K562 (cell line): ENCODE measurements at regions not wholly inside any gene's neighbourhood (a gene's known extent, or its start where the extent isn't known, plus 50 kb on each side); places are given as distances from the start of the nearest gene placed in this dataset.

Experiments
- ATAC-seq: fragments of 200-7000 bp; cut with Tn5 transposase; 3 replicates; pipeline ENCODE4 v1.9.1; 2020; ENCODE audit warnings: moderate library complexity
- BruUV-seq: library from RNA; stranded (reverse); fragments of 400-500 nt; replicated peaks from 2 replicates; lab custom pipeline; 2021; lab: Mats Ljungman, UMichigan
- CTCF ChIA-PET: fragments of 300-600 bp; formaldehyde crosslinking; extraction: SDS; loops from one replicate; lab custom pipeline; 2021; ENCODE audit warnings: low intra/inter-chr PET ratio; lab: Yijun Ruan, JAX
- POLR2A ChIA-PET: fragments of 300-600, 350-650 bp; sonication (Branson Sonifier 250); formaldehyde crosslinking; extraction: SDS; loops from one replicate; lab custom pipeline; 2021; ENCODE audit warnings: antibody characterized with exemption, inconsistent platforms; lab: Yijun Ruan, JAX
- DNase-seq, 4 experiments: peaks; one replicate each; pipeline versions ENCODE4 v3.0.0 to v3.0.0-alpha.2; 2011 to 2018; ENCODE audit warnings: low spot score in 3 of 4, mixed read lengths in 3 of 4; ENCODE audit errors: extremely low read depth in 1 of 4
- FAIRE-seq: peaks from 2 replicates; lab custom pipeline; 2011; peaks lifted over from hg19 to GRCh38; lab: Jason Lieb, UNC
- H2AFZ ChIP-seq: 2 replicates; pipeline ENCODE4 v1.6.0; 2011; ENCODE audit warnings: low read depth, low read length, control low read depth, inconsistent platforms
- H3K27ac ChIP-seq: fragments of 200-600 bp; 3 replicates; pipeline ENCODE4 v1.8.0; 2011; ENCODE audit warnings: low read depth, mild to moderate bottlenecking, control low read depth, inconsistent platforms, low read length, moderate library complexity, mixed read lengths; ENCODE audit errors: extremely low read depth
- H3K27me3 ChIP-seq, 2 experiments: fragments of 300-600 bp in 1 of 2; 2 replicates in 1 of 2; 3 replicates in 1 of 2; pipeline versions ENCODE4 v1.6.0 to v1.8.0; 2011; ENCODE audit warnings: inconsistent platforms in 2 of 2, low read length in 2 of 2, mild to moderate bottlenecking in 1 of 2, mixed read lengths in 1 of 2, moderate library complexity in 1 of 2; ENCODE audit not compliant: control insufficient read depth in 2 of 2, insufficient read depth in 2 of 2
- H3K36me3 ChIP-seq: fragments of 300-600 bp; 3 replicates; pipeline ENCODE4 v1.8.0; 2011; ENCODE audit warnings: mild to moderate bottlenecking, low read length, inconsistent platforms; ENCODE audit not compliant: control insufficient read depth, insufficient read depth
- H3K4me1 ChIP-seq, 2 experiments: fragments of 200-600 bp in 1 of 2; replicated peaks in 1 of 2; 2 replicates in 1 of 2; 3 replicates in 1 of 2; pipeline versions ENCODE4 v1.5.1 to v1.8.0; 2011; ENCODE audit warnings: inconsistent platforms in 2 of 2, low read length in 2 of 2, mild to moderate bottlenecking in 1 of 2, mixed read lengths in 1 of 2, moderate library complexity in 1 of 2; ENCODE audit not compliant: control insufficient read depth in 2 of 2, insufficient read depth in 2 of 2
- H3K4me2 ChIP-seq: 2 replicates; pipeline ENCODE4 v1.6.1; 2011; ENCODE audit warnings: low read length, control low read depth, inconsistent platforms, mixed read lengths; ENCODE audit not compliant: insufficient read depth
- H3K4me3 ChIP-seq: fragments of 200-600 bp; sonication (generic), shearing (Covaris generic); 2 replicates; pipeline ENCODE4 v1.5.1; 2016; ENCODE audit warnings: control low read depth, inconsistent platforms
- H3K79me2 ChIP-seq: fragments of 200-600 bp; 3 replicates; pipeline ENCODE4 v1.8.0; 2011; ENCODE audit warnings: low read length, inconsistent platforms; ENCODE audit not compliant: control insufficient read depth, insufficient read depth
- H3K9ac ChIP-seq, 2 experiments: 2 replicates each; pipeline versions ENCODE4 v1.6.0 to v1.6.1; 2011; ENCODE audit warnings: low read depth in 2 of 2, low read length in 2 of 2, control low read depth in 1 of 2, inconsistent platforms in 1 of 2, mild to moderate bottlenecking in 1 of 2, mixed read lengths in 1 of 2; ENCODE audit not compliant: insufficient read depth in 1 of 2
- H3K9me1 ChIP-seq: one replicate; pipeline ENCODE4 v1.6.0; 2011; ENCODE audit warnings: inconsistent platforms, mild to moderate bottlenecking, low read length, moderate library complexity; ENCODE audit not compliant: control insufficient read depth, insufficient read depth
- H3K9me3 ChIP-seq: replicated peaks from 2 replicates; pipeline ENCODE4 v1.5.1; 2011; ENCODE audit warnings: low read depth, low read length, inconsistent platforms; ENCODE audit not compliant: control insufficient read depth, insufficient read depth
- H4K20me1 ChIP-seq: replicated peaks from 2 replicates; pipeline ENCODE4 v1.6.1; 2011; ENCODE audit warnings: low read length, inconsistent platforms, mixed read lengths; ENCODE audit not compliant: control insufficient read depth, insufficient read depth
- CBX1 ChIP-seq: sonication (generic); IDR thresholded peaks from 2 replicates; pipeline ENCODE4 v1.6.1; 2016; ENCODE audit warnings: antibody characterized with exemption, low read depth, mild to moderate bottlenecking
- CCAR2 ChIP-seq: fragments of 200-400 bp; formaldehyde crosslinking; IDR thresholded peaks from 2 replicates; pipeline ENCODE4 v1.6.1; 2017; ENCODE audit warnings: mild to moderate bottlenecking, low read depth, low read length
- CXXC5 ChIP-seq: fragments of 250-450 bp; sonication (Bioruptor Pico); IDR thresholded peaks from 2 replicates; pipeline ENCODE4 v1.8.0; 2022; ENCODE audit warnings: inconsistent platforms, mild to moderate bottlenecking, moderate library complexity
- DMBX1 ChIP-seq: fragments of 250-450 bp; sonication (Bioruptor Pico); IDR thresholded peaks from 2 replicates; pipeline ENCODE4 v1.8.0; 2022; ENCODE audit warnings: inconsistent platforms, mild to moderate bottlenecking, moderate library complexity, borderline replicate concordance
- HMG20B ChIP-seq: fragments of 250-450 bp; sonication (Bioruptor Pico); IDR thresholded peaks from 2 replicates; pipeline ENCODE4 v1.5.0; 2021; ENCODE audit warnings: mild to moderate bottlenecking
- LARP7 ChIP-seq: fragments of 450-650 bp; IDR thresholded peaks from 2 replicates; pipeline ENCODE4 v1.6.1; 2016
- NBN ChIP-seq: fragments of 450-650 bp; IDR thresholded peaks from 2 replicates; pipeline ENCODE4 v1.6.1; 2016; ENCODE audit warnings: low read depth, mild to moderate bottlenecking
- PTTG1 ChIP-seq: fragments of 450-650 bp; IDR thresholded peaks from 2 replicates; pipeline ENCODE4 v1.6.1; 2016; ENCODE audit warnings: low read depth, mild to moderate bottlenecking, missing genetic modification characterization, missing compliant biosample characterization
- SMARCA4 ChIP-seq: fragments of 450-650 bp; IDR thresholded peaks from 2 replicates; pipeline ENCODE4 v1.6.1; 2016
- STAG1 ChIP-seq: sonication (generic); formaldehyde crosslinking; IDR thresholded peaks from 2 replicates; pipeline ENCODE4 v1.5.0; 2020; ENCODE audit warnings: missing genetic modification reagents, borderline replicate concordance
- XRCC4 ChIP-seq: IDR thresholded peaks from one replicate; pipeline ENCODE4 v1.6.1; 2011; ENCODE audit not compliant: insufficient read depth, insufficient read length; ENCODE audit errors: extremely low read depth
- ZNF232 ChIP-seq: sonication (generic); formaldehyde crosslinking; IDR thresholded peaks from 2 replicates; pipeline ENCODE4 v1.8.0; 2022; ENCODE audit warnings: mild to moderate bottlenecking, missing genetic modification reagents
- WGBS: fragments of 100-300 bp; shearing (Covaris generic); methylation state at CpG from one replicate; pipeline ENCODE4 v1.1.6; 2016; ENCODE audit warnings: low coverage, mixed read lengths; ENCODE audit not compliant: insufficient coverage; ENCODE audit errors: missing lambda C conversion rate; 5-methylcytosine and 5-hydroxymethylcytosine counted together
- in situ Hi-C: fragments of 300-500 bp; cut with MboI; formaldehyde crosslinking; loops from 4 replicates; pipeline ENCODE4 v1.15.0; 2018; ENCODE audit warnings: inconsistent platforms, mixed read lengths
- intact Hi-C: fragments of 100-400 bp; cut with micrococcal nuclease; formaldehyde crosslinking; loops from 2 replicates; pipeline ENCODE4 v1.14.2; 2022
- TF ChIP-seq, protein P1 (sequence below): fragments of 450-650 bp; IDR thresholded peaks from 2 replicates; pipeline ENCODE4 v1.6.1; 2016; ENCODE audit warnings: low read depth, mild to moderate bottlenecking, moderate library complexity
- TF ChIP-seq, protein P2 (sequence below): fragments of 450-650 bp; conservative IDR thresholded peaks from 2 replicates; pipeline ENCODE4 v1.6.1; 2016; ENCODE audit warnings: missing genetic modification characterization, low read depth, mild to moderate bottlenecking, control low read depth, missing compliant biosample characterization

GRCh38 chr14:61609191-61609843 is 86.0 kb upstream of the HIF1A start:
- Histone ChIP-seq H3K4me3 (no peak overlapping the region), H3K36me3 (no peaks in the 10 kb centered on the region), H3K27me3 (peaks cover 2 to 20% of the 10 kb centered on the region in 2 experiments; a peak in 4 of 5 replicates), H2AFZ (no peak overlapping the region), H3K4me2 (no peak overlapping the region), H4K20me1 (no peaks in the 10 kb centered on the region), H3K9ac (no peak overlapping the region), H3K27ac (no peak overlapping the region), H3K9me1 (no peaks in the 10 kb centered on the region), H3K9me3 (no peaks in the 10 kb centered on the region), H3K4me1 (no peaks in the 10 kb centered on the region), H3K79me2 (no peaks in the 10 kb centered on the region)
- no peak for FAIRE-seq
- in situ Hi-C loops (no loop called here), intact Hi-C loops (no loop called here)
- CTCF ChIA-PET: no interaction called here
- POLR2A ChIA-PET: no interaction called here
- WGBS: 9% methylated on average over 10 of the region's 10 CpGs
- no peak for ATAC-seq
- no peak for DNase-seq
- no peak for TF ChIP-seq DMBX1 (CRISPR knock-in tag)
- TF ChIP-seq PTTG1 (tag): no peak
- TF ChIP-seq, protein P1, sequence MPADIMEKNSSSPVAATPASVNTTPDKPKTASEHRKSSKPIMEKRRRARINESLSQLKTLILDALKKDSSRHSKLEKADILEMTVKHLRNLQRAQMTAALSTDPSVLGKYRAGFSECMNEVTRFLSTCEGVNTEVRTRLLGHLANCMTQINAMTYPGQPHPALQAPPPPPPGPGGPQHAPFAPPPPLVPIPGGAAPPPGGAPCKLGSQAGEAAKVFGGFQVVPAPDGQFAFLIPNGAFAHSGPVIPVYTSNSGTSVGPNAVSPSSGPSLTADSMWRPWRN: no peak
- no peak for TF ChIP-seq NBN
- TF ChIP-seq ZNF232 (CRISPR knock-in tag): no peak
- no peak for TF ChIP-seq HMG20B
- TF ChIP-seq XRCC4: no peak
- TF ChIP-seq CXXC5 (CRISPR knock-in tag): no peak
- TF ChIP-seq LARP7: no peak
- no peak for TF ChIP-seq STAG1 (CRISPR knock-in tag)
- TF ChIP-seq SMARCA4: no peak
- TF ChIP-seq CBX1: no peak
- TF ChIP-seq, protein P2, sequence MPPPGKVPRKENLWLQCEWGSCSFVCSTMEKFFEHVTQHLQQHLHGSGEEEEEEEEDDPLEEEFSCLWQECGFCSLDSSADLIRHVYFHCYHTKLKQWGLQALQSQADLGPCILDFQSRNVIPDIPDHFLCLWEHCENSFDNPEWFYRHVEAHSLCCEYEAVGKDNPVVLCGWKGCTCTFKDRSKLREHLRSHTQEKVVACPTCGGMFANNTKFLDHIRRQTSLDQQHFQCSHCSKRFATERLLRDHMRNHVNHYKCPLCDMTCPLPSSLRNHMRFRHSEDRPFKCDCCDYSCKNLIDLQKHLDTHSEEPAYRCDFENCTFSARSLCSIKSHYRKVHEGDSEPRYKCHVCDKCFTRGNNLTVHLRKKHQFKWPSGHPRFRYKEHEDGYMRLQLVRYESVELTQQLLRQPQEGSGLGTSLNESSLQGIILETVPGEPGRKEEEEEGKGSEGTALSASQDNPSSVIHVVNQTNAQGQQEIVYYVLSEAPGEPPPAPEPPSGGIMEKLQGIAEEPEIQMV (tag): no peak
- TF ChIP-seq CCAR2: no peak
- no TSS peak for BruUV-seq
